C4-2B (cell line): ENCODE measurements at regions not wholly inside any gene's neighbourhood (a gene's known extent, or its start where the extent isn't known, plus 50 kb on each side); places are given as distances from the start of the nearest gene placed in this dataset.

Source experiments
- ZFX ChIP-seq: fragments of 450-650 bp; IDR thresholded peaks from 2 replicates; pipeline ENCODE4 v1.6.1; 2017
- TF ChIP-seq, protein P1 (sequence below): fragments of 450-650 bp; conservative IDR thresholded peaks from 2 replicates; pipeline ENCODE4 v1.5.1; 2017; ENCODE audit warnings: mild to moderate bottlenecking

DNA sequence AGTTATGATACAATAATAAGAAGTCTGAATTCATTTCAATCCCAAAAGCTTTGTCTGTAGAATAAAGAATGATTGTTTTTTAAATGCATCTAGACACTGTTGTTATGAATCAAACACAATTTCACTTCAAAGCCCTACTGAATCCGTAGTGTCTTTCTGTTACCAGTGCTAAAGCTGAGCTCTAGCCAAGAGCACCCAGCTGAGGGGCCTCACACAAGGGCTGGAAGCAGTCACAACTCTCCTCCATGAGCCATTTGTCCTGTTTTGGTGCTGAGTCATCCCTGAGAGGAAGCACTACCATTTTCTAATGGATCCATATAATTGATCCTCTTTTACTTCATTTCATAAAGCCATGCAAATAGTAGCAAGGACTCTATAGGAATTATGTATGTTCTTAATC is 158.2 kb upstream of the ANKRD28 start:
- TF ChIP-seq, protein P1, sequence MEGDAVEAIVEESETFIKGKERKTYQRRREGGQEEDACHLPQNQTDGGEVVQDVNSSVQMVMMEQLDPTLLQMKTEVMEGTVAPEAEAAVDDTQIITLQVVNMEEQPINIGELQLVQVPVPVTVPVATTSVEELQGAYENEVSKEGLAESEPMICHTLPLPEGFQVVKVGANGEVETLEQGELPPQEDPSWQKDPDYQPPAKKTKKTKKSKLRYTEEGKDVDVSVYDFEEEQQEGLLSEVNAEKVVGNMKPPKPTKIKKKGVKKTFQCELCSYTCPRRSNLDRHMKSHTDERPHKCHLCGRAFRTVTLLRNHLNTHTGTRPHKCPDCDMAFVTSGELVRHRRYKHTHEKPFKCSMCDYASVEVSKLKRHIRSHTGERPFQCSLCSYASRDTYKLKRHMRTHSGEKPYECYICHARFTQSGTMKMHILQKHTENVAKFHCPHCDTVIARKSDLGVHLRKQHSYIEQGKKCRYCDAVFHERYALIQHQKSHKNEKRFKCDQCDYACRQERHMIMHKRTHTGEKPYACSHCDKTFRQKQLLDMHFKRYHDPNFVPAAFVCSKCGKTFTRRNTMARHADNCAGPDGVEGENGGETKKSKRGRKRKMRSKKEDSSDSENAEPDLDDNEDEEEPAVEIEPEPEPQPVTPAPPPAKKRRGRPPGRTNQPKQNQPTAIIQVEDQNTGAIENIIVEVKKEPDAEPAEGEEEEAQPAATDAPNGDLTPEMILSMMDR: no peak
- TF ChIP-seq ZFX: no peak
